Tibial nerve (tissue), 4 donors: ENCODE measurements at regions not wholly inside any gene's neighbourhood (a gene's known extent, or its start where the extent isn't known, plus 50 kb on each side); places are given as distances from the start of the nearest gene placed in this dataset.

Experiments
- DNase-seq, 2 donors: peaks; one replicate each; pipeline ENCODE4 v3.0.0-alpha.2; 2019; ENCODE audit warnings: low spot score in 2 of 2
- H3K27ac ChIP-seq, 4 donors: fragments of 200-600 bp; sonication (generic) in 3 of 4; one replicate each; pipeline ENCODE4 v1.5.1; 2017 to 2019; ENCODE audit warnings: mild to moderate bottlenecking in 1 of 4
- H3K27me3 ChIP-seq, 2 donors: fragments of 200-600 bp; sonication (generic) in 1 of 2; one replicate each; pipeline versions ENCODE4 v1.5.1 to v1.6.0; 2017 to 2019
- H3K36me3 ChIP-seq, 3 donors: fragments of 200-600 bp; sonication (generic); one replicate each; pipeline ENCODE4 v1.5.1; 2018 to 2019
- H3K4me1 ChIP-seq, 4 donors: fragments of 200-600 bp; sonication (generic) in 3 of 4; one replicate each; pipeline ENCODE4 v1.5.1; 2017 to 2019
- H3K4me3 ChIP-seq, 4 donors: fragments of 200-600 bp; sonication (generic) in 3 of 4; one replicate each; pipeline ENCODE4 v1.5.1; 2017 to 2019; ENCODE audit warnings: mild to moderate bottlenecking in 1 of 4, moderate library complexity in 1 of 4
- H3K9me3 ChIP-seq, 4 donors: fragments of 200-600 bp; sonication (generic) in 3 of 4; one replicate each; pipeline ENCODE4 v1.5.1; 2017 to 2019
- EP300 ChIP-seq, 2 donors: sonication (generic); formaldehyde crosslinking; IDR thresholded peaks; one replicate each; pipeline ENCODE4 v1.6.1; 2017; ENCODE audit warnings: antibody characterized with exemption in 2 of 2, mild to moderate bottlenecking in 1 of 2
- POLR2A ChIP-seq, 2 donors: fragments of 450-650 bp; IDR thresholded peaks; one replicate each; pipeline ENCODE4 v1.6.1; 2017; ENCODE audit warnings: antibody characterized with exemption in 2 of 2, mild to moderate bottlenecking in 2 of 2, moderate library complexity in 2 of 2
- WGBS, 2 donors: methylation state at CpG; one replicate each; pipeline ENCODE4 v1.1.5; 2018; 5-methylcytosine and 5-hydroxymethylcytosine counted together
- TF ChIP-seq, protein P1 (sequence below), 5 experiments: fragments of 200-600 bp in 3 of 5; fragments of 450-650 bp in 2 of 5; sonication (generic) in 3 of 5; IDR thresholded peaks; one replicate each; pipeline ENCODE4 v1.5.1; 2016 to 2019; ENCODE audit warnings: antibody characterized with exemption in 5 of 5, mild to moderate bottlenecking in 3 of 5, moderate library complexity in 2 of 5

DNA sequence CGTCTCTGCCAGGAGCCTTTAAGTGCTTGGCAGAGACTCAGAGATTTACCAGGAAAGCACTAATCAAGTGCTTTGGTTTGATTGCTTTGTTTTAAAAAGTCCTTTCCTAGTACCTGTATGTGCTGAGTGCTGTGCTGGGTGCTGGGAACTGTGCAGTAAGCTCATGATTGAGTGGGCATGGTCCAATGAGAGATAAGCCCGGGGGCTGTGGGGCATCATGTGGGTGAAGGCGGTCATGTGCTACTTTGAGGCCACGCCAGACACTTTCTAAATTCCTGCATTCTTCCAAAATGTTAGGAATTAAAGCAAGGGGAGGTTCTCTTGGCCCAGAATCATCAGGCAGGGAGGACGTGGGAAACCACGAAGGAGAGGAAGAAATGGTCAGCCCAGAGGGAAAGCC, 109.0 kb downstream of the ACAA2 start:
- Histone ChIP-seq H3K4me1 (peaks cover 0 to 6% (median 0%) of the 10 kb centered on the region in 4 donors), H3K27me3 (no peaks in the 10 kb centered on the region), H3K27ac (no peak overlapping the region), H3K9me3 (no peaks in the 10 kb centered on the region), H3K4me3 (no peak overlapping the region), H3K36me3 (no peaks in the 10 kb centered on the region)
- DNase-seq: no peak
- TF ChIP-seq POLR2A (IDR thresholded peaks at IDR 0.05) (no peak), EP300 (IDR thresholded peaks at IDR 0.05) (no peak)
- TF ChIP-seq, protein P1, sequence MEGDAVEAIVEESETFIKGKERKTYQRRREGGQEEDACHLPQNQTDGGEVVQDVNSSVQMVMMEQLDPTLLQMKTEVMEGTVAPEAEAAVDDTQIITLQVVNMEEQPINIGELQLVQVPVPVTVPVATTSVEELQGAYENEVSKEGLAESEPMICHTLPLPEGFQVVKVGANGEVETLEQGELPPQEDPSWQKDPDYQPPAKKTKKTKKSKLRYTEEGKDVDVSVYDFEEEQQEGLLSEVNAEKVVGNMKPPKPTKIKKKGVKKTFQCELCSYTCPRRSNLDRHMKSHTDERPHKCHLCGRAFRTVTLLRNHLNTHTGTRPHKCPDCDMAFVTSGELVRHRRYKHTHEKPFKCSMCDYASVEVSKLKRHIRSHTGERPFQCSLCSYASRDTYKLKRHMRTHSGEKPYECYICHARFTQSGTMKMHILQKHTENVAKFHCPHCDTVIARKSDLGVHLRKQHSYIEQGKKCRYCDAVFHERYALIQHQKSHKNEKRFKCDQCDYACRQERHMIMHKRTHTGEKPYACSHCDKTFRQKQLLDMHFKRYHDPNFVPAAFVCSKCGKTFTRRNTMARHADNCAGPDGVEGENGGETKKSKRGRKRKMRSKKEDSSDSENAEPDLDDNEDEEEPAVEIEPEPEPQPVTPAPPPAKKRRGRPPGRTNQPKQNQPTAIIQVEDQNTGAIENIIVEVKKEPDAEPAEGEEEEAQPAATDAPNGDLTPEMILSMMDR (IDR thresholded peaks at IDR 0.05): no peak
- 42 to 49% methylated on average over 6 of the region's 6 CpGs for WGBS, 2 donors

DNA sequence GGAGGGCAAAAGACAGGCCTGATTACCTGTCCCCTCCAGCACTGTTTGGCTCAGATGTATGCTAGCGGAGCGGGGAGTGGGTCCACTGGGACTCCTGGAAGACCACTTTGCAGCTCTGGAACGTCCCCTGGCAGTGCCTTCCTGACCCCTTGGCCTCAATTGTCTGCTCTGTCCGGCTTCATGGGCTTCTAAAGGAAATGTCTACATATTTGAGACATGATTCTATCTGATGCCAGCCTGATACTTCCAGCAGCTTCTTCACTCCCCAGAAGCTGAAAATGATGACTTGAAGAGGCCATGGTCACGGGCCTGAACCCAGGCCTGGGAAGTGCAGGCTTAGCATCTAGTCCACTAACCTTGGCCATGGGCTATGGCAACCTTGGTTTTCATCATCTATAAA, 112.1 kb downstream of the ACAA2 start:
- Histone ChIP-seq H3K4me1 (peaks cover 0 to 6% (median 0%) of the 10 kb centered on the region in 4 donors), H3K4me3 (no peak overlapping the region), H3K9me3 (no peaks in the 10 kb centered on the region), H3K27me3 (no peaks in the 10 kb centered on the region), H3K36me3 (no peaks in the 10 kb centered on the region), H3K27ac (no peak overlapping the region)
- DNase-seq: no peak
- TF ChIP-seq, protein P1 (IDR thresholded peaks at IDR 0.05): no peak
- TF ChIP-seq EP300 (IDR thresholded peaks at IDR 0.05) (no peak), POLR2A (IDR thresholded peaks at IDR 0.05) (no peak)
- 69 to 73% methylated on average over 5 of the region's 5 CpGs for WGBS, 2 donors

DNA sequence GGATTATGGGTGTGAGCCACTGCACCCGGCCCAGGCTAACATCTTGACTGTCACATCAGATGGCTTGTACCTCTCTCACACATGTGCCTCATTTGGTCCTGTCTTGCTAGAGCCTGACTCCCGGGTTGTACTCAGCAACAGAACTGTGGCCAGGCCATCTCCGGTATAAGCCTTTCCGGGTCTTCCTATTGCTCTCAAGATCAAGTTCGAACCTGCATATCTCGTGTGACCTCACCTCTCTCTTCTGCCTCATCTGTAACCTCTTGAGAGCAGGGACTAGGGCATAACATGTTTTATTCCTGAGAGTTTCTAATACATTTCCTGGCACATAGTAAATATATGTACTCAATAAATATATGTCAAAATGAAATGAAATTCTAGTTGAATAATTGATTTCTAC, 114.0 kb downstream of the ACAA2 start:
- Histone ChIP-seq H3K4me1 (peaks cover 0 to 6% (median 0%) of the 10 kb centered on the region in 4 donors), H3K4me3 (no peak overlapping the region), H3K27ac (no peak overlapping the region), H3K27me3 (no peaks in the 10 kb centered on the region), H3K9me3 (no peaks in the 10 kb centered on the region), H3K36me3 (no peaks in the 10 kb centered on the region)
- TF ChIP-seq, protein P1 (IDR thresholded peaks at IDR 0.05): no peak
- no peak for TF ChIP-seq POLR2A (IDR thresholded peaks at IDR 0.05)
- TF ChIP-seq EP300 (IDR thresholded peaks at IDR 0.05): no peak
- 89 to 93% methylated on average over 6 of the region's 6 CpGs for whole genome bisulfite sequencing, 2 donors
- DNase-seq: no peak

DNA sequence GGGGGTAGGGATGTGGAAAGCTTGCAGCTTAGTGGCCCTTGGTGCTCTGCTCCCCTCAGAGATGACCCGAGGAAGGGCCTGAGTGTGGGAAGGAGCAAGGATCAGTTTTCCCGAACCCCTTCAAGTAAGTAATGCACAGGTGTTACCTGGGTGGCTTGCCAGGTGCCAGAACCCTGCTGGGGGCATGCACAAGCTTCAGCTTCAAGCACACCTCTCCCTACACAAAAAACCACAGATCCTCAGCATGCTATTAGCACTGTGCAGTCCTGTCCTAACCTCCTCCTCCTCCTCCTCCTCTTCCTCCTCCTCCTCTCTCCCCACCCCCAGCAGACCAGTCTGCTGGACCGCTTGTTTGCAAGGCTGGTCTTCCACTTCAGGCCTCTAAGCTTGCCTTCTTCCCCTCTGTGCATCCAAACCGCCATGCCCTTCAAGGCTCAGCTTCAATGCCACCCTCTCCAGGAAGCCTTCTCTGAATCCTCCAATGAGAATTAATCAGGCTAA, 114.8 kb downstream of the ACAA2 start:
- H3K27me3 ChIP-seq: no peaks in the 10 kb centered on the region
- 72 to 73% methylated on average over 4 of the region's 4 CpGs for WGBS, 2 donors
- no peaks in the 10 kb centered on the region for H3K4me1 ChIP-seq
- no peaks in the 10 kb centered on the region for H3K36me3 ChIP-seq
- DNase-seq: no peak
- H3K27ac ChIP-seq: no peak overlapping the region
- TF ChIP-seq, protein P1 (IDR thresholded peaks at IDR 0.05): no peak
- no peak for TF ChIP-seq POLR2A (IDR thresholded peaks at IDR 0.05)
- TF ChIP-seq EP300 (IDR thresholded peaks at IDR 0.05): no peak
- H3K9me3 ChIP-seq: no peaks in the 10 kb centered on the region
- no peak overlapping the region for H3K4me3 ChIP-seq

DNA sequence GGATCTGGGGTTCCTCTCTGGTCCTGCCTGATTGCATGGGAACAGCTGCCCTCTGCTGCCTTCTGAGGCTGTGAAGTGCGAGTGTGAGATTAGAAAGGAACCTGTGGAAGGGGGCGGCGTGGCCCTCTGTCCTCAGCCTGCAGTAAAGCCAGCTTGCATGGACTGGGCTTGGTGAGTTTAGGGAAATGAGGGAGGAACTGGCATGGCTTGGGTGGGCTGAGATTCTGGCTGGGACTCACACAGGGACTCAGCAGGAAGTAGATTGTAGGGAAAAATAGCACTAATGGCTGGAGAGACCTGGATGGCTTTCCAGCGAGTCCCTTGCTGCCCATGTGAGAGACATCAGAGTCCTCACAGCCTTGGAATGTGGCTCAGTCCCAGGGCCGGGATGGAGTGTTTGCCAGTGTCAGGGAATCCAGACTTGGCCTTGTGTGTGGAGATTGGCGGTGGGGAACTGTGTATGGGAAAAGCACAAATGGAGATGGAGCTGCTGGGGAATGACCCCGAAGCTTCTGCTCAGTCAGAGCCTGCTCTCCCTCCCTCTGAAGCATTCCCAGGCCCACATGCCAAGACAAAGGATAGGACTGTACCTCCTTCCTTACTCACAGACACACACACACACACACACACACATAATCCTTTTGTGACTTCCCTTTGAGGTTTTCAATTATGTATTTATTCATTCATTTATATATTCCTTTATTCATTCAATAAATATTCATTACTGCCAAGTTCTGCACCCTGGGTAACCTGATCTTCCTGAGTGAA, 115.4 kb downstream of the ACAA2 start:
- H3K4me3 ChIP-seq: no peak overlapping the region
- WGBS, 2 donors: 48% methylated on average over 7 of the region's 7 CpGs
- H3K9me3 ChIP-seq: no peaks in the 10 kb centered on the region
- H3K27me3 ChIP-seq: no peaks in the 10 kb centered on the region
- TF ChIP-seq EP300 (IDR thresholded peaks at IDR 0.05): no peak
- no peak for TF ChIP-seq POLR2A (IDR thresholded peaks at IDR 0.05)
- H3K4me1 ChIP-seq: no peaks in the 10 kb centered on the region
- peak in 1 of 2 donors; percentile 21 for DNase-seq
- H3K27ac ChIP-seq: no peak overlapping the region
- no peaks in the 10 kb centered on the region for H3K36me3 ChIP-seq
